Endothelial cell (in vitro differentiated cells): ENCODE measurements at regions not wholly inside any gene's neighbourhood (a gene's known extent, or its start where the extent isn't known, plus 50 kb on each side); places are given as distances from the start of the nearest gene placed in this dataset.
"Not testable (repeated sequence)": the region's sequence is repeated elsewhere in the genome, so short reads cannot be mapped to it uniquely, and the experiment has no call there.

Experiments used
- DNase-seq: peaks from one replicate; pipeline ENCODE4 v3.0.0; 2021; ENCODE audit warnings: low spot score
- H3K27ac Mint-ChIP-seq: one replicate; pipeline ENCODE4 v1.8.0; 2021; ENCODE audit warnings: mixed read lengths, inconsistent platforms; ENCODE audit not compliant: unreplicated experiment
- H3K27me3 Mint-ChIP-seq: one replicate; pipeline ENCODE4 v1.8.0; 2021; ENCODE audit warnings: mild to moderate bottlenecking, moderate library complexity, mixed read lengths, inconsistent platforms; ENCODE audit not compliant: unreplicated experiment
- H3K36me3 Mint-ChIP-seq: one replicate; pipeline ENCODE4 v1.8.0; 2021; ENCODE audit warnings: mild to moderate bottlenecking, low read depth, mixed read lengths, inconsistent platforms; ENCODE audit not compliant: unreplicated experiment
- H3K4me1 Mint-ChIP-seq: one replicate; pipeline ENCODE4 v1.8.0; 2021; ENCODE audit warnings: mild to moderate bottlenecking, mixed read lengths, inconsistent platforms; ENCODE audit not compliant: unreplicated experiment
- H3K4me3 Mint-ChIP-seq: one replicate; pipeline ENCODE4 v1.8.0; 2021; ENCODE audit warnings: mild to moderate bottlenecking, mixed read lengths, inconsistent platforms; ENCODE audit not compliant: unreplicated experiment
- H3K9me3 Mint-ChIP-seq: one replicate; pipeline ENCODE4 v1.8.0; 2021; ENCODE audit warnings: mixed read lengths, inconsistent platforms; ENCODE audit not compliant: unreplicated experiment
- TF ChIP-seq, protein P1 (sequence below): fragments of 200-600 bp; sonication (generic); IDR thresholded peaks from one replicate; pipeline ENCODE4 v1.5.0; 2021; ENCODE audit warnings: antibody characterized with exemption; ENCODE audit not compliant: unreplicated experiment

DNA sequence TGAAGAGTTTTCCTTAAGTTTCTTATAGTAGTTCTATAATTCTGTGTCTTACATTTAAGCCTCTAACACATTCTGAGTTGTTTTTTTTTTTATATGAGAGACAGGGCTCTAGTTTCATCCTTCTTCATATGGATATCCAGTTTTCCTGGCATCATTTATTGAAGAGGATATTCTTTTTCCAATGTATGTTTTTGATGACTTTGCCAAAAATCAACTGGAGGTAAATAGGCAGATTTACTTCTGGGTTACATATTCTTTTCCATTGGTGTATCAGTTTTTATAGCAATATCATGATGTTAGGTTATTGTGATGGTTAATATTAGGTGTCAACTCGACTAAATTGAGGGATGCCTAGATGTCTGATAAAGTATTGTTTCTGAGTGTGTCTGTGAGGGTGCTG lies 650.7 kb upstream of the GRID2 start:
- TF ChIP-seq, protein P1, sequence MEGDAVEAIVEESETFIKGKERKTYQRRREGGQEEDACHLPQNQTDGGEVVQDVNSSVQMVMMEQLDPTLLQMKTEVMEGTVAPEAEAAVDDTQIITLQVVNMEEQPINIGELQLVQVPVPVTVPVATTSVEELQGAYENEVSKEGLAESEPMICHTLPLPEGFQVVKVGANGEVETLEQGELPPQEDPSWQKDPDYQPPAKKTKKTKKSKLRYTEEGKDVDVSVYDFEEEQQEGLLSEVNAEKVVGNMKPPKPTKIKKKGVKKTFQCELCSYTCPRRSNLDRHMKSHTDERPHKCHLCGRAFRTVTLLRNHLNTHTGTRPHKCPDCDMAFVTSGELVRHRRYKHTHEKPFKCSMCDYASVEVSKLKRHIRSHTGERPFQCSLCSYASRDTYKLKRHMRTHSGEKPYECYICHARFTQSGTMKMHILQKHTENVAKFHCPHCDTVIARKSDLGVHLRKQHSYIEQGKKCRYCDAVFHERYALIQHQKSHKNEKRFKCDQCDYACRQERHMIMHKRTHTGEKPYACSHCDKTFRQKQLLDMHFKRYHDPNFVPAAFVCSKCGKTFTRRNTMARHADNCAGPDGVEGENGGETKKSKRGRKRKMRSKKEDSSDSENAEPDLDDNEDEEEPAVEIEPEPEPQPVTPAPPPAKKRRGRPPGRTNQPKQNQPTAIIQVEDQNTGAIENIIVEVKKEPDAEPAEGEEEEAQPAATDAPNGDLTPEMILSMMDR = no peak
- H3K4me1 Mint-ChIP-seq = no peaks in the 10 kb centered on the region
- no peak overlapping the region for H3K4me3 Mint-ChIP-seq
- no peak for DNase-seq
- no peaks in the 10 kb centered on the region for H3K27me3 Mint-ChIP-seq
- no peaks in the 10 kb centered on the region for H3K36me3 Mint-ChIP-seq
- H3K27ac Mint-ChIP-seq = no peak overlapping the region
- H3K9me3 Mint-ChIP-seq = no peaks in the 10 kb centered on the region

DNA sequence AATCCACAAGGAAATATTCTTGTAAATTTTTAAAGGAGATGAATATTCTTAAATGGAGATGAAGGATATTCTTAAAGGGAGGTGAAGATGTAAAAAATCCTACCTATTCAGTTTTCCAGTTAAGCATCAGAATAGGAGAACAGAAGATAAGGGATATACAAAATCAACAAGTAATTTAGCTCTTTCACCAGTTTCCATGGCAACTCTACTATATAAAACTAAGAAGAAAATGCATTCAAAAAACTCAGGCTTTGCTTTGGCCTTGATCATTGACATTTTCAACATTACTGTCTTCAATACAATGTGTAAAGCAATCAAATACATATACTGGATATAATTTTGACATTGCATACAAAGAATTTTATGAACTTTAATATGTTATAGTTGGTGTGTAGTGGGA lies 622.7 kb upstream of the GRID2 start:
- no peak for DNase-seq
- Mint-ChIP-seq H3K9me3 (no peaks in the 10 kb centered on the region), H3K36me3 (no peaks in the 10 kb centered on the region), H3K4me3 (no peak overlapping the region), H3K27ac (no peak overlapping the region), H3K27me3 (no peaks in the 10 kb centered on the region), H3K4me1 (no peaks in the 10 kb centered on the region)
- TF ChIP-seq, protein P1 = no peak

DNA sequence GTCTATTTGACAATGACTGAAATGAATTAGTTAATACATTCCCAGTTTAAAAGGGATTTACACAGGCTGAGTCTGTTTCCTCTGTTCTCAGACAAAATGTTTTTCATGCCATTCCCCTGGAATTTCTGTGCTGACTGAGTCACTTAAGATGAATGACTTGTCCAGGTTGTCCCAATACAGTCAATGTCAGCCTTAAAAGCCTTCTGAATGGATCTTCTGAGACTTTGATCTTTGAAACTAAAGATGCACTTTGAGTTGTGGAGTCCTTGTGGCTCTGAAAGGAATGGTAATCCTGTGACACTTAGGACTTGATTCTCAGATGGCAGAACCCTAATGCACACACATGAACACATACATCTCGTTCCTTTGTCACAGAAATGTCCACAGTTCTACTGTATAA lies 622.2 kb upstream of the GRID2 start:
- no peaks in the 10 kb centered on the region for H3K4me1 Mint-ChIP-seq
- H3K27me3 Mint-ChIP-seq = no peaks in the 10 kb centered on the region
- no peak overlapping the region for H3K27ac Mint-ChIP-seq
- no peaks in the 10 kb centered on the region for H3K36me3 Mint-ChIP-seq
- DNase-seq = no peak
- no peak overlapping the region for H3K4me3 Mint-ChIP-seq
- TF ChIP-seq, protein P1 = no peak
- H3K9me3 Mint-ChIP-seq = no peaks in the 10 kb centered on the region

DNA sequence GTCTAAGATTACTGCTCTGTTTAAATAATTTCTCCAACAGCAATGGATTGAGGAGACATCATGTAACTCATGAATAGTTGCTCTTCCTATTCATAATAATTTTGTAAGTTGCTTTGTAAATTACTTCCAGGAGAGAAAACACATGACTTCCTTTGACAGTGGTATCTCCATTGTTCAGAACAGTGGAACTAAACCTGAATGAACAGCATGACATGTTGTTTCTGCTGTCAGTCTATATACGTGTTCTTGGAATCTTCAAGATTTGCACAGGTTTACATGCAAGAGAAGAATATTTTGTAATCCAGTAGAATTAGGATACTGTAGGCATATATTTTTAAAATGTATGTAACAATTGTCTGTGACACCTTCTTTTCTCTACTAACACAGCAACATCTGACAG lies 618.8 kb upstream of the GRID2 start:
- TF ChIP-seq, protein P1 = no peak

DNA sequence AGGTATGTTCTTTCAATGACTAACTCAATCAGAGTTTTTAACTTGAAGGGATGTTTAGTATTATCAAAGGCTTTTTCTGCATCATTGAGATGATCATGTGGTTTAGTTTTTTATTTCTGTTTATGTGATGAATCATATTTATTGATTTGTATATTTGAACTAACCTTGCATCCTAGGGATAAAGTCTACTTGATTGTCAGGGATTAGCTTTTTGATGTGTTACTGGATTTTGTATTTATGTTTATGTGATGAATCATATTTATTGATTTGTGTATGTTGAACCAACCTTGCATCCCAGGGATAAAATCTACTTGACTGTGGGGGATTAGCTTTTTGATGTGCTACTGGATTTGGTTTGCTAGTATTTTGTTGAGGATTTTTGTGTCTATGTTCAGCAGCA lies 615.4 kb upstream of the GRID2 start:
- Mint-ChIP-seq H3K27me3 (no peaks in the 10 kb centered on the region), H3K4me3 (no peak overlapping the region), H3K4me1 (no peaks in the 10 kb centered on the region), H3K27ac (no peak overlapping the region), H3K9me3 (no peaks in the 10 kb centered on the region), H3K36me3 (no peaks in the 10 kb centered on the region)
- TF ChIP-seq, protein P1 = no peak
- DNase-seq = no peak

More for the DNA sequence above, 618.8 kb upstream of the GRID2 start:
- Mint-ChIP-seq H3K4me1 (no peaks in the 10 kb centered on the region), H3K27ac (no peak overlapping the region), H3K4me3 (no peak overlapping the region), H3K36me3 (no peaks in the 10 kb centered on the region), H3K9me3 (no peaks in the 10 kb centered on the region), H3K27me3 (no peaks in the 10 kb centered on the region)
- DNase-seq = no peak

DNA sequence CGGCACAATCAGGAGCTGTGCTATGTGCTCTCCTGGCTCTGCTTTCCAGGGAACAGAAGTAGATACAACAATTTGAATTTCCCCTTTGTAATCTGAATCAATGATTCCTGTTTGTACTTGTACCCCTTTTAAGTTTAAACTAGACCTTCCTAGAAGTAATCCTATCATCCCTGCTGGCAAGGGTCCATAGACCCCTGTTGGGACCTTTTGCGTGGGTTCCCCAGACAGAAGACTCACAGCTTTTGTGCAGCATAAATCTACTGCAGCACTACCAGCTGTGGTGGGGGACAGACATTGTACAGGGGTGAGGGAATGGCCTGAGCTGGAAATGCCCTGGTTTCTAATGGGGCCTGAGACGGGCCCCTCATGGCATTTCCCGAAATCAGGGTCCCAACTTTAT lies 604.1 kb upstream of the GRID2 start:
- not testable (repeated sequence) for H3K27me3 Mint-ChIP-seq, H3K27ac Mint-ChIP-seq, H3K4me1 Mint-ChIP-seq, DNase-seq, H3K36me3 Mint-ChIP-seq, H3K4me3 Mint-ChIP-seq, H3K9me3 Mint-ChIP-seq
